Neural cell (in vitro differentiated cells): ENCODE measurements at regions not wholly inside any gene's neighbourhood (a gene's known extent, or its start where the extent isn't known, plus 50 kb on each side); places are given as distances from the start of the nearest gene placed in this dataset.

Experiments
- H2AFZ ChIP-seq: fragments of 200-600, 300-800 bp; sonication (generic), shearing (Covaris generic); 2 replicates; pipeline ENCODE4 v1.6.0; 2014; ENCODE audit warnings: low read depth, mild to moderate bottlenecking, antibody characterized with exemption, low read length, moderate library complexity
- H3F3A ChIP-seq: fragments of 200-600 bp; shearing (Covaris generic); 2 replicates; pipeline ENCODE4 v1.6.1; 2016; ENCODE audit warnings: mild to moderate bottlenecking, moderate library complexity, mixed read lengths, antibody characterized with exemption, low read length; ENCODE audit not compliant: insufficient read depth, poor library complexity, severe bottlenecking
- H3K27ac ChIP-seq: fragments of 200-600, 300-800 bp; sonication (generic), shearing (Covaris generic); 2 replicates; pipeline ENCODE4 v1.5.1; 2014; ENCODE audit warnings: mild to moderate bottlenecking, low read length, moderate library complexity
- H3K27me3 ChIP-seq: fragments of 300-800, 200-600 bp; sonication (generic), shearing (Covaris generic); 2 replicates; pipeline ENCODE4 v1.6.0; 2014; ENCODE audit warnings: mild to moderate bottlenecking, low read depth, low read length, moderate library complexity; ENCODE audit not compliant: insufficient read depth
- H3K36me3 ChIP-seq: fragments of 300-800, 200-600 bp; sonication (generic), shearing (Covaris generic); 2 replicates; pipeline ENCODE4 v1.5.1; 2014; ENCODE audit warnings: mild to moderate bottlenecking, antibody characterized with exemption, low read length, moderate library complexity; ENCODE audit not compliant: insufficient read depth
- H3K4me2 ChIP-seq: fragments of 300-800, 200-600 bp; sonication (generic), shearing (Covaris generic); 2 replicates; pipeline ENCODE4 v1.6.0; 2014; ENCODE audit warnings: mild to moderate bottlenecking, low read length
- H3K4me3 ChIP-seq: fragments of 300-800, 200-600 bp; sonication (generic), shearing (Covaris generic); 2 replicates; pipeline ENCODE4 v1.5.1; 2014; ENCODE audit warnings: mild to moderate bottlenecking, low read length, moderate library complexity
- H3K79me2 ChIP-seq: fragments of 200-600 bp; shearing (Covaris generic); replicated peaks from 2 replicates; pipeline ENCODE4 v1.6.0; 2014; ENCODE audit warnings: mild to moderate bottlenecking, low read length, moderate library complexity; ENCODE audit not compliant: insufficient read depth
- H3K9ac ChIP-seq: fragments of 300-800, 200-600 bp; sonication (generic), shearing (Covaris generic); 2 replicates; pipeline ENCODE4 v1.6.1; 2016; ENCODE audit warnings: mild to moderate bottlenecking, low read length, mixed read lengths
- H3K9me2 ChIP-seq: fragments of 200-600 bp; shearing (Covaris generic); 2 replicates; pipeline ENCODE4 v1.6.1; 2016; ENCODE audit warnings: mild to moderate bottlenecking, low read length, mixed read lengths; ENCODE audit not compliant: insufficient read depth
- H3K9me3 ChIP-seq: fragments of 200-600, 300-800 bp; sonication (generic), shearing (Covaris generic); 2 replicates; pipeline ENCODE4 v1.6.1; 2016; ENCODE audit warnings: mild to moderate bottlenecking, mixed run types, low read length, moderate library complexity, mixed read lengths
- H4K20me1 ChIP-seq: fragments of 200-600 bp; shearing (Covaris generic); 2 replicates; pipeline ENCODE4 v1.6.1; 2016; ENCODE audit warnings: mild to moderate bottlenecking, mixed run types; ENCODE audit not compliant: insufficient read depth
- EP300 ChIP-seq: fragments of 450-650 bp; conservative IDR thresholded peaks from 2 replicates; pipeline ENCODE4 v1.6.1; 2014; ENCODE audit warnings: antibody characterized with exemption, mild to moderate bottlenecking, moderate library complexity; ENCODE audit not compliant: poor library complexity, severe bottlenecking
- EZH2 ChIP-seq: fragments of 200-600, 300-800 bp; shearing (Covaris generic), sonication (generic); IDR thresholded peaks from 2 replicates; pipeline ENCODE4 v1.6.1; 2014; ENCODE audit warnings: antibody characterized with exemption, low read length, borderline replicate concordance, mild to moderate bottlenecking; ENCODE audit not compliant: insufficient read depth, poor library complexity, severe bottlenecking
- MXI1 ChIP-seq: fragments of 450-650 bp; conservative IDR thresholded peaks from 2 replicates; pipeline ENCODE4 v1.6.1; 2014; ENCODE audit warnings: antibody characterized with exemption, mild to moderate bottlenecking; ENCODE audit not compliant: poor library complexity, severe bottlenecking
- POLR2AphosphoS5 ChIP-seq: IDR thresholded peaks from 2 replicates; pipeline ENCODE4 v1.6.1; 2012
- RAD21 ChIP-seq: fragments of 450-650 bp; conservative IDR thresholded peaks from 2 replicates; pipeline ENCODE4 v1.6.1; 2014; ENCODE audit warnings: antibody characterized with exemption, mild to moderate bottlenecking, moderate library complexity
- SMC3 ChIP-seq: fragments of 450-650 bp; conservative IDR thresholded peaks from 2 replicates; pipeline ENCODE4 v1.6.1; 2014; ENCODE audit warnings: antibody characterized with exemption, mild to moderate bottlenecking, moderate library complexity; ENCODE audit not compliant: poor library complexity
- TAF1 ChIP-seq: IDR thresholded peaks from 2 replicates; pipeline ENCODE4 v1.6.1; 2012; ENCODE audit warnings: low read depth
- TF ChIP-seq, protein P1 (sequence below): fragments of 450-650 bp; IDR thresholded peaks from 2 replicates; pipeline ENCODE4 v1.5.1; 2014; ENCODE audit warnings: antibody characterized with exemption, mild to moderate bottlenecking, moderate library complexity; ENCODE audit not compliant: poor library complexity, severe bottlenecking
- TF ChIP-seq, protein P2 (sequence below): IDR thresholded peaks from 2 replicates; pipeline ENCODE4 v1.6.1; 2012; ENCODE audit warnings: borderline replicate concordance

DNA sequence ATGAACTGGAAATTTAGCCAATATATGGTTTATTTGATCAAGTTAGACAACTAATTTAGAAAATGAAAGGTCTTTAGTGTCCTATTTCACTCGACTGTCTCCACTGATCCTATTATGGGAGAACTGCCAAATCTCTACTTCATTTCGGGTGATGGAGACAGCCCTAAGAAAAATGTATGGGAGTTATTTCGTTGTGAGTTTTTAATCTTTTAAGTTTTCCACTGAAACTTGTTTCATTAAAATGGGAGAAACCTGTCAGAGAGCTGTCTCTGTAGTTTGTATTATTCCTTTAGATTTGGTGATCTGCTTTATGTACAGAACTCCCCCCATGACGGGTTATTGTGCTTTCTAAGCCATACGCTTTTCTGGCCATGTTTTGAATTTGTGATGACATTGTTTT lies 899.7 kb downstream of the ADGRL2 start:
- Histone ChIP-seq H3K36me3 (no peaks in the 10 kb centered on the region), H3K27ac (no peak overlapping the region), H3K9me3 (no peaks in the 10 kb centered on the region), H3K79me2 (no peaks in the 10 kb centered on the region), H4K20me1 (no peaks in the 10 kb centered on the region), H2AFZ (no peak overlapping the region), H3K9me2 (no peaks in the 10 kb centered on the region), H3K9ac (no peak overlapping the region), H3K27me3 (no peaks in the 10 kb centered on the region), H3K4me2 (no peak overlapping the region), H3K4me3 (no peak overlapping the region), H3F3A (no peaks in the 10 kb centered on the region)
- TF ChIP-seq SMC3: no peak
- TF ChIP-seq TAF1: no peak
- TF ChIP-seq, protein P1, sequence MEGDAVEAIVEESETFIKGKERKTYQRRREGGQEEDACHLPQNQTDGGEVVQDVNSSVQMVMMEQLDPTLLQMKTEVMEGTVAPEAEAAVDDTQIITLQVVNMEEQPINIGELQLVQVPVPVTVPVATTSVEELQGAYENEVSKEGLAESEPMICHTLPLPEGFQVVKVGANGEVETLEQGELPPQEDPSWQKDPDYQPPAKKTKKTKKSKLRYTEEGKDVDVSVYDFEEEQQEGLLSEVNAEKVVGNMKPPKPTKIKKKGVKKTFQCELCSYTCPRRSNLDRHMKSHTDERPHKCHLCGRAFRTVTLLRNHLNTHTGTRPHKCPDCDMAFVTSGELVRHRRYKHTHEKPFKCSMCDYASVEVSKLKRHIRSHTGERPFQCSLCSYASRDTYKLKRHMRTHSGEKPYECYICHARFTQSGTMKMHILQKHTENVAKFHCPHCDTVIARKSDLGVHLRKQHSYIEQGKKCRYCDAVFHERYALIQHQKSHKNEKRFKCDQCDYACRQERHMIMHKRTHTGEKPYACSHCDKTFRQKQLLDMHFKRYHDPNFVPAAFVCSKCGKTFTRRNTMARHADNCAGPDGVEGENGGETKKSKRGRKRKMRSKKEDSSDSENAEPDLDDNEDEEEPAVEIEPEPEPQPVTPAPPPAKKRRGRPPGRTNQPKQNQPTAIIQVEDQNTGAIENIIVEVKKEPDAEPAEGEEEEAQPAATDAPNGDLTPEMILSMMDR: no peak
- TF ChIP-seq EP300: no peak
- no peak for TF ChIP-seq MXI1
- no peak for TF ChIP-seq EZH2
- TF ChIP-seq, protein P2, sequence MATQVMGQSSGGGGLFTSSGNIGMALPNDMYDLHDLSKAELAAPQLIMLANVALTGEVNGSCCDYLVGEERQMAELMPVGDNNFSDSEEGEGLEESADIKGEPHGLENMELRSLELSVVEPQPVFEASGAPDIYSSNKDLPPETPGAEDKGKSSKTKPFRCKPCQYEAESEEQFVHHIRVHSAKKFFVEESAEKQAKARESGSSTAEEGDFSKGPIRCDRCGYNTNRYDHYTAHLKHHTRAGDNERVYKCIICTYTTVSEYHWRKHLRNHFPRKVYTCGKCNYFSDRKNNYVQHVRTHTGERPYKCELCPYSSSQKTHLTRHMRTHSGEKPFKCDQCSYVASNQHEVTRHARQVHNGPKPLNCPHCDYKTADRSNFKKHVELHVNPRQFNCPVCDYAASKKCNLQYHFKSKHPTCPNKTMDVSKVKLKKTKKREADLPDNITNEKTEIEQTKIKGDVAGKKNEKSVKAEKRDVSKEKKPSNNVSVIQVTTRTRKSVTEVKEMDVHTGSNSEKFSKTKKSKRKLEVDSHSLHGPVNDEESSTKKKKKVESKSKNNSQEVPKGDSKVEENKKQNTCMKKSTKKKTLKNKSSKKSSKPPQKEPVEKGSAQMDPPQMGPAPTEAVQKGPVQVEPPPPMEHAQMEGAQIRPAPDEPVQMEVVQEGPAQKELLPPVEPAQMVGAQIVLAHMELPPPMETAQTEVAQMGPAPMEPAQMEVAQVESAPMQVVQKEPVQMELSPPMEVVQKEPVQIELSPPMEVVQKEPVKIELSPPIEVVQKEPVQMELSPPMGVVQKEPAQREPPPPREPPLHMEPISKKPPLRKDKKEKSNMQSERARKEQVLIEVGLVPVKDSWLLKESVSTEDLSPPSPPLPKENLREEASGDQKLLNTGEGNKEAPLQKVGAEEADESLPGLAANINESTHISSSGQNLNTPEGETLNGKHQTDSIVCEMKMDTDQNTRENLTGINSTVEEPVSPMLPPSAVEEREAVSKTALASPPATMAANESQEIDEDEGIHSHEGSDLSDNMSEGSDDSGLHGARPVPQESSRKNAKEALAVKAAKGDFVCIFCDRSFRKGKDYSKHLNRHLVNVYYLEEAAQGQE: no peak
- no peak for TF ChIP-seq POLR2AphosphoS5
- no peak for TF ChIP-seq RAD21

DNA sequence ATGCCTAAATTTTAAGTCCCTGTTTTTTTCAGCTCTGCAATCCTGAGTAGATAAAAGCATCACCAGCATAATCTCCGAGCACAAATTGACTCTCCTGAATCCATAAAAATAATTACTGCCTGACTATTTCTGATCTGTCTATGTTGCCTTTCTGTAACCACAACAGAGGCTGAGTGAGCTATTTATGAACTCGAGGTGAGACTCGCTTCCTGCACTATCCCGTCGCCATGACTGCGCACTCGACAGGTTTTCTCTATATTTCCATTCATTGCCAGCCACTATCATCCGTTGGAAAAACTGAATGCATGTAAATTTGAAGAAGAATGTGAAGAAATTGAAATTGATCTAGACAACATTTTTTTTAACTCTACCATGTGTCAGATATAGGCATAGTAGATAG lies 897.2 kb downstream of the ADGRL2 start:
- Histone ChIP-seq H3K36me3 (no peaks in the 10 kb centered on the region), H3K27ac (peak overlapping the region; percentile 6), H3K9me3 (no peaks in the 10 kb centered on the region), H3F3A (no peaks in the 10 kb centered on the region), H3K79me2 (no peaks in the 10 kb centered on the region), H3K9ac (no peak overlapping the region), H2AFZ (no peak overlapping the region), H3K9me2 (no peaks in the 10 kb centered on the region), H4K20me1 (no peaks in the 10 kb centered on the region), H3K4me3 (no peak overlapping the region), H3K27me3 (no peaks in the 10 kb centered on the region), H3K4me2 (no peak overlapping the region)
- peak; percentile 68 for TF ChIP-seq EP300
- peak; percentile 63 for TF ChIP-seq POLR2AphosphoS5
- TF ChIP-seq EZH2: no peak
- TF ChIP-seq RAD21: peak; percentile 10
- TF ChIP-seq, protein P2: peak; percentile 68
- TF ChIP-seq SMC3: no peak
- TF ChIP-seq, protein P1: no peak
